Vagina (tissue), 2 donors: ENCODE measurements at regions not wholly inside any gene's neighbourhood (a gene's known extent, or its start where the extent isn't known, plus 50 kb on each side); places are given as distances from the start of the nearest gene placed in this dataset.
A peak's percentile ranks its signal among the peaks of the same experiment; 100 is the strongest.

Source experiments
- DNase-seq, 2 donors: peaks; one replicate each; pipeline ENCODE4 v3.0.0-alpha.2; 2017; ENCODE audit errors: extremely low spot score in 2 of 2
- H3K27ac ChIP-seq: fragments of 200-600 bp; sonication (generic); one replicate; pipeline ENCODE4 v1.5.1; 2019
- H3K27me3 ChIP-seq: fragments of 200-600 bp; sonication (generic); one replicate; pipeline ENCODE4 v1.5.1; 2019
- H3K36me3 ChIP-seq, 2 donors: fragments of 200-600 bp; sonication (generic); one replicate each; pipeline ENCODE4 v1.5.1; 2017 to 2019
- H3K4me1 ChIP-seq: fragments of 200-600 bp; sonication (generic); one replicate; pipeline ENCODE4 v1.5.1; 2019
- H3K4me3 ChIP-seq, 2 donors: fragments of 200-600 bp; sonication (generic); 1 replicate in 1 of 2; 2 replicates in 1 of 2; pipeline ENCODE4 v1.5.1; 2016 to 2019
- H3K9me3 ChIP-seq: fragments of 200-600 bp; sonication (generic); one replicate; pipeline ENCODE4 v1.5.1; 2019
- POLR2A ChIP-seq, 2 donors: fragments of 450-650 bp; IDR thresholded peaks; one replicate each; pipeline ENCODE4 v1.6.1; 2017; ENCODE audit warnings: antibody characterized with exemption in 2 of 2, mild to moderate bottlenecking in 2 of 2, moderate library complexity in 2 of 2
- POLR2AphosphoS5 ChIP-seq, 2 donors: sonication (generic); formaldehyde crosslinking; IDR thresholded peaks; one replicate each; pipeline ENCODE4 v1.9.0; 2017; ENCODE audit warnings: antibody characterized with exemption in 2 of 2, mild to moderate bottlenecking in 2 of 2, low read depth in 1 of 2; ENCODE audit not compliant: insufficient read depth in 1 of 2
- intact Hi-C: fragments of 100-400 bp; cut with DNase I; formaldehyde crosslinking; loops from one replicate; pipeline ENCODE4 v1.15.1; 2023
- TF ChIP-seq, protein P1 (sequence below), 3 experiments: fragments of 450-650 bp in 2 of 3; fragments of 200-600 bp in 1 of 3; sonication (generic) in 1 of 3; IDR thresholded peaks; one replicate each; pipeline ENCODE4 v1.5.1; 2017 to 2019; ENCODE audit warnings: antibody characterized with exemption in 3 of 3, mild to moderate bottlenecking in 2 of 3, moderate library complexity in 2 of 3

DNA sequence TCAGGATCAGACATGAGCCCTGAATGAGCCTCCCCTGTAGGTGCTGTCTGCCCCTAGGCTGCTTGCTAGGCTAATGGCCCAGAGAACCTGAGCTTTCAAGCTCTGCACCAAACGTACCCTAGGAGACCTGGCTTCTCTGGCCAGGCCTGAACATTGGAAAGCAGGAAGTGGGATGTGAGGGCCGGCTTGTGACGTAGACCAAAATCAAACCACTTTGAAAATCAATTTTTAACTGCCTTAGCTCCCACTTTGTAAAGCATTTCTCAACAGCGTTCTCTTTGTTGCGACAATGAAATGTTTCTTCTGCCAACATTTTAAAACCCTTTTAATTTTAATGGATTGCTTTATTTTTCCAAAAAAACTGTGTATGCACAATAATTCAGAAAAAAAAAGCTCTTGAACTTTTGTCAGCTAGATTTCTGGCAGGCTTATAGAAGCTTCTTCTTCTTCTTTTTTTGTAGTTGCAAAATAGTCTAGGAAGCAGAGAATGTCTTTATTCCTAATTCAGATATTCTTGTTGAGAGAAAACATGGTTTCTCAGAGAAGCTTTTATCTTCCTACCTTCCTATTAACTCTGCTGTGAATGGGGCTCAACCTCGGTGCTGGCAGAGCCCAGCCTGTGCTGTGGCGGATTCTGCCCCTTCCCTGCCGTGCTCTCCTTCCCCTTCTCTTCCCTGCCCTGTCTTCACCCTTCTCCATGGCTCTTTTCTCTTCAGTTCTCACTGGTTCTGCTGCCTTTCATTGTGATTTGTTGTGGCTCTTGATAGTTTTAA is 145.2 kb upstream of the SFRP2 start:
- no peak overlapping the region for H3K4me3 ChIP-seq
- no peaks in the 10 kb centered on the region for H3K36me3 ChIP-seq
- peak in 1 of 2 donors; percentile 91 for DNase-seq
- H3K4me1 ChIP-seq = peaks cover 7% of the 10 kb centered on the region
- TF ChIP-seq, protein P1, sequence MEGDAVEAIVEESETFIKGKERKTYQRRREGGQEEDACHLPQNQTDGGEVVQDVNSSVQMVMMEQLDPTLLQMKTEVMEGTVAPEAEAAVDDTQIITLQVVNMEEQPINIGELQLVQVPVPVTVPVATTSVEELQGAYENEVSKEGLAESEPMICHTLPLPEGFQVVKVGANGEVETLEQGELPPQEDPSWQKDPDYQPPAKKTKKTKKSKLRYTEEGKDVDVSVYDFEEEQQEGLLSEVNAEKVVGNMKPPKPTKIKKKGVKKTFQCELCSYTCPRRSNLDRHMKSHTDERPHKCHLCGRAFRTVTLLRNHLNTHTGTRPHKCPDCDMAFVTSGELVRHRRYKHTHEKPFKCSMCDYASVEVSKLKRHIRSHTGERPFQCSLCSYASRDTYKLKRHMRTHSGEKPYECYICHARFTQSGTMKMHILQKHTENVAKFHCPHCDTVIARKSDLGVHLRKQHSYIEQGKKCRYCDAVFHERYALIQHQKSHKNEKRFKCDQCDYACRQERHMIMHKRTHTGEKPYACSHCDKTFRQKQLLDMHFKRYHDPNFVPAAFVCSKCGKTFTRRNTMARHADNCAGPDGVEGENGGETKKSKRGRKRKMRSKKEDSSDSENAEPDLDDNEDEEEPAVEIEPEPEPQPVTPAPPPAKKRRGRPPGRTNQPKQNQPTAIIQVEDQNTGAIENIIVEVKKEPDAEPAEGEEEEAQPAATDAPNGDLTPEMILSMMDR (IDR thresholded peaks at IDR 0.05) = no peak
- TF ChIP-seq POLR2AphosphoS5 (IDR thresholded peaks at IDR 0.05; ENCODE audit: insufficient read depth in 1 of 2, low read depth in 1 of 2) (no peak), POLR2A (IDR thresholded peaks at IDR 0.05) (no peak)
- H3K9me3 ChIP-seq = no peaks in the 10 kb centered on the region
- peak overlapping the region; percentile 48 for H3K27ac ChIP-seq
- intact Hi-C loops = no loop called here
- no peaks in the 10 kb centered on the region for H3K27me3 ChIP-seq

DNA sequence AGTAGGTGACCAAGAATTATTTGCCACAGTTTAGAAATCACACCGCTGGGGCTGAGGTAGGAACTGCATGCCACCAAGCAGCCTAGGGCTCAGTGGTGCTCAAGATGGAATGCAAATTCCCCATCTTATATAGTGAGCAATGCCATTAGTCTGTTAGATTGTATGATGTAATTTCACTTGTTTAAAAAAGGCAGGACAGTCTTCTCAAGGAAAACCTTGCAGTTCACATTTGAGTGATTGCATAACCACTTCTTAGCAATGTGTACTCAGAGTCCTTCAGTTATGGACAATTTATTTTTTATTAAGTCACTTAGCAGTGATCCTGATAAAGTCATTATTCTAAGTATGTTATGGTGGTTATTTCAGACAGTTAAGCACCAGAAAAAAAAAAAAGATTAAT is 142.9 kb upstream of the SFRP2 start:
- Histone ChIP-seq H3K27ac (no peak overlapping the region), H3K4me1 (peaks cover 7% of the 10 kb centered on the region), H3K36me3 (no peaks in the 10 kb centered on the region), H3K4me3 (no peak overlapping the region), H3K9me3 (no peaks in the 10 kb centered on the region), H3K27me3 (no peaks in the 10 kb centered on the region)
- DNase-seq = no peak
- intact Hi-C loops = no loop called here
- TF ChIP-seq POLR2A (IDR thresholded peaks at IDR 0.05) (no peak), POLR2AphosphoS5 (IDR thresholded peaks at IDR 0.05; ENCODE audit: insufficient read depth in 1 of 2, low read depth in 1 of 2) (peak in 1 of 2 donors; percentile 16)
- TF ChIP-seq, protein P1 (IDR thresholded peaks at IDR 0.05) = no peak

DNA sequence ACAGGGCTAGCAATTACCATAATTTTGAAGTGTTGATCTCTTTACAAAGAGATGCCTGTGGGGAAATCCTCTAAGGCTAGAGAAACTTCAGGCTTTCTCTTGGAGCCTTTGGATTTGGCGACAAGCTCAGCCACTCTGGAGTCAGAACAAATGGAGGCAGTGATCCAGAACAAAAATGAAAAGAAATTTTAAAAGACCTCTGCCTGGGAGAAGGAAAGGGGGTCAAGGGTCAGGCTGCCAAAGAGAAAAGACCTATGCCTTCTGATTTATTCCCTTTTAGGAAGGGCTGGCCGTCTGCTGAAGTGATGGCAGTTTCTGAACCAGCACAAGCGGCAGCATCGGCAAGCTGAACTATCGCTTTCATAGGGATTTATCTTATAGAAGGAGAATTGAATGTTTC is 140.8 kb upstream of the SFRP2 start:
- Histone ChIP-seq H3K4me3 (no peak overlapping the region), H3K27ac (no peak overlapping the region), H3K9me3 (no peaks in the 10 kb centered on the region), H3K27me3 (no peaks in the 10 kb centered on the region), H3K36me3 (no peaks in the 10 kb centered on the region), H3K4me1 (no peaks in the 10 kb centered on the region)
- TF ChIP-seq POLR2A (IDR thresholded peaks at IDR 0.05) (no peak), POLR2AphosphoS5 (IDR thresholded peaks at IDR 0.05; ENCODE audit: insufficient read depth in 1 of 2, low read depth in 1 of 2) (no peak)
- TF ChIP-seq, protein P1 (IDR thresholded peaks at IDR 0.05) = no peak
- intact Hi-C loops = no loop called here
- DNase-seq = no peak

DNA sequence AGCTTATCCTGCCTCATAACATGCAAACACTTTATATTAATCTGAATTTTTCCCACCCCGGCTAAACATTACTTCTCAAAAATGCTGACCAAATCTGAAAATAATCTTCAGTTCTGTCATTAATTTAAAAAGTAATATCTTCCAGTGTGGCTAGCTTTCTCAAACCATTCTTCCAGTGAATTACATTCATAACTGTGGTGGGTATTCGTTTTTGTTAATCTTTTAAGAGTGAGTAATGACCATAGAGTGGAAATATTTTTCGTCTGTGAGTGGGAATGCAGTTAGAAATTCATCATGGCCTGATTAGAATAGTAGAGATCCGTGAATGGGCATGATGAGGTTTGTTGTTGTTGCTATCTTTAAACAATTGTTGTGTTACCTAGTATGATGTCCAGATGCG is 138.6 kb upstream of the SFRP2 start:
- DNase-seq = no peak
- H3K27ac ChIP-seq = no peak overlapping the region

DNA sequence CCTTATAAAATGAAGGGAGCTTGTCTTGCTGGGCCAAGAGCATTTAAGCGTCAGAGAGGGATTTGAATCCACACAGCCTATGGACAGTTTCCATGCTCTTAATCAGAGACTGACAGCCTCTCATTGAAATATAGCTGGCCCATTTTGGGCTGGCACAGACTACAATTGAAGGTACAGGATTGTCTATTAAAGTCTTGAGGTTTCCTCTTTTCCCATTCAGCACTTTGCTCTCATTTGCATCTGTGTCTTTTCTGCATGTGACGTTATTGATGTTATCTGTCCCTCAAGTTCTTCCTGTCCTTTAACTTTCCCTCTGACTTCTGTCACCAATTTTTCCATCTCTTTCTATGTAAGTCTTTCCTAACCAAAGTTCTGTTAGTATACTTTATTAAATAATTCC is 133.3 kb upstream of the SFRP2 start:
- no peak for TF ChIP-seq POLR2AphosphoS5 (IDR thresholded peaks at IDR 0.05; ENCODE audit: insufficient read depth in 1 of 2, low read depth in 1 of 2)
- TF ChIP-seq, protein P1 (IDR thresholded peaks at IDR 0.05) = no peak
- no peak for TF ChIP-seq POLR2A (IDR thresholded peaks at IDR 0.05)
- DNase-seq = no peak
- H3K9me3 ChIP-seq = no peaks in the 10 kb centered on the region

More for the DNA sequence above, 138.6 kb upstream of the SFRP2 start:
- H3K4me1 ChIP-seq = no peaks in the 10 kb centered on the region
- no peaks in the 10 kb centered on the region for H3K36me3 ChIP-seq
- H3K9me3 ChIP-seq = no peaks in the 10 kb centered on the region
- H3K4me3 ChIP-seq = no peak overlapping the region
- TF ChIP-seq POLR2AphosphoS5 (IDR thresholded peaks at IDR 0.05; ENCODE audit: insufficient read depth in 1 of 2, low read depth in 1 of 2) (no peak), POLR2A (IDR thresholded peaks at IDR 0.05) (no peak)
- TF ChIP-seq, protein P1 (IDR thresholded peaks at IDR 0.05) = no peak
- no peaks in the 10 kb centered on the region for H3K27me3 ChIP-seq
- intact Hi-C loops = no loop called here

More for the DNA sequence above, 133.3 kb upstream of the SFRP2 start:
- intact Hi-C loops = no loop called here
- Histone ChIP-seq H3K4me1 (no peaks in the 10 kb centered on the region), H3K27me3 (no peaks in the 10 kb centered on the region), H3K4me3 (no peak overlapping the region), H3K27ac (no peak overlapping the region), H3K36me3 (no peaks in the 10 kb centered on the region)
